GM12873 (cell line): ENCODE measurements at regions not wholly inside any gene's neighbourhood (a gene's known extent, or its start where the extent isn't known, plus 50 kb on each side); places are given as distances from the start of the nearest gene placed in this dataset.

Source experiments
- CTCF ChIP-seq: IDR thresholded peaks from 2 replicates; pipeline ENCODE4 v1.5.1; 2012; ENCODE audit warnings: low read depth, mild to moderate bottlenecking, moderate library complexity, low read length, control low read depth; ENCODE audit not compliant: insufficient read depth; ENCODE audit errors: missing control alignments

- no peak for TF ChIP-seq CTCF
Observed at GRCh38 chr12:74890237-74890599, 319.4 kb downstream of the KCNC2 start.

- no peak for TF ChIP-seq CTCF
Observed at GRCh38 chr12:74891083-74891668, 318.5 kb downstream of the KCNC2 start.

GRCh38 chr12:74892057-74892633, 317.5 kb downstream of the KCNC2 start:
- no peak for TF ChIP-seq CTCF

GRCh38 chr12:74896186-74896585, 313.5 kb downstream of the KCNC2 start:
- TF ChIP-seq CTCF, result no peak

GRCh38 chr12:74897425-74898211, 312.0 kb downstream of the KCNC2 start:
- TF ChIP-seq CTCF, result no peak

- TF ChIP-seq CTCF, result no peak
Observed at GRCh38 chr12:74899031-74899829, 310.4 kb downstream of the KCNC2 start.

GRCh38 chr12:74900232-74900631, 309.4 kb downstream of the KCNC2 start:
- TF ChIP-seq CTCF, result no peak
